OCI-LY3 (cell line): ENCODE measurements at regions not wholly inside any gene's neighbourhood (a gene's known extent, or its start where the extent isn't known, plus 50 kb on each side); places are given as distances from the start of the nearest gene placed in this dataset.

ENCODE experiments used
- EZH2phosphoT487 ChIP-seq: fragments of 200-600 bp; shearing (Covaris generic); IDR thresholded peaks from 2 replicates; pipeline ENCODE4 v1.6.1; 2018; ENCODE audit warnings: antibody characterized with exemption, mixed run types, low read depth
- TF ChIP-seq, protein P1 (sequence below): fragments of 200-600, 300-600 bp; sonication (generic); IDR thresholded peaks from 2 replicates; pipeline ENCODE4 v1.5.1; 2014; ENCODE audit warnings: antibody characterized with exemption, low read length, low read depth

DNA sequence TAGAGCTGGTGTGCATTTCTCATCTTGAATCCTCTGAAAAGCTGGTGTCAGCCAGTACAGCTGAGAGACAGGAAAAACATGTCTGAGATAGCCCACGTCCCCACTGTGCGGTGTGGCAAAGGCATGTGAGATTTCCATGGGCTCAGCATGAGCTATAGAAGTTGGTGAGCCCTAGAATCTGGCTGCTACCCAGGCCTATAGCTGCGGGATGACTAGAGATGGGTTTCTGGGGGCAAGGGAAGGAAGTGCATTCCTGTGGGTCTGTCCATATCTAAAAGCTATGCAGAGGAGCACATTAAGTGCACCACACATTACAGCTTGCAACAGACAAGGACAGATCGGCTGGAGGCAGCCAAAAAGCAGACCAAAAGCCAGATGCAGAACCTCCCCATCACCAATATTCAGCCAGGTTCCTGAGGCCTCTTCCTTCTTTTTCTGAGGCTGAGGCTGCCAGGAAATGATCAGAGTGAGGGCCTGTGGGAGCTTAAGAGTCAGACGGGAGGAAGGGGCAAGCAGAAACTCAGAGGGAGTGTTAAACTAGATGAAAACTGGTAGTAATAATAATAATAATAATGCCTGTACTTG lies 55.8 kb upstream of the RANBP3L start:
- TF ChIP-seq, protein P1, sequence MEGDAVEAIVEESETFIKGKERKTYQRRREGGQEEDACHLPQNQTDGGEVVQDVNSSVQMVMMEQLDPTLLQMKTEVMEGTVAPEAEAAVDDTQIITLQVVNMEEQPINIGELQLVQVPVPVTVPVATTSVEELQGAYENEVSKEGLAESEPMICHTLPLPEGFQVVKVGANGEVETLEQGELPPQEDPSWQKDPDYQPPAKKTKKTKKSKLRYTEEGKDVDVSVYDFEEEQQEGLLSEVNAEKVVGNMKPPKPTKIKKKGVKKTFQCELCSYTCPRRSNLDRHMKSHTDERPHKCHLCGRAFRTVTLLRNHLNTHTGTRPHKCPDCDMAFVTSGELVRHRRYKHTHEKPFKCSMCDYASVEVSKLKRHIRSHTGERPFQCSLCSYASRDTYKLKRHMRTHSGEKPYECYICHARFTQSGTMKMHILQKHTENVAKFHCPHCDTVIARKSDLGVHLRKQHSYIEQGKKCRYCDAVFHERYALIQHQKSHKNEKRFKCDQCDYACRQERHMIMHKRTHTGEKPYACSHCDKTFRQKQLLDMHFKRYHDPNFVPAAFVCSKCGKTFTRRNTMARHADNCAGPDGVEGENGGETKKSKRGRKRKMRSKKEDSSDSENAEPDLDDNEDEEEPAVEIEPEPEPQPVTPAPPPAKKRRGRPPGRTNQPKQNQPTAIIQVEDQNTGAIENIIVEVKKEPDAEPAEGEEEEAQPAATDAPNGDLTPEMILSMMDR: no peak
- TF ChIP-seq EZH2phosphoT487: no peak
